ENCODE measurements at regions not wholly inside any gene's neighbourhood (a gene's known extent, or its start where the extent isn't known, plus 50 kb on each side); places are given as distances from the start of the nearest gene placed in this dataset.

GRCh38 chr2:147198651-147199171 lies 646.1 kb upstream of the ACVR2A start:
- no peak for TF ChIP-seq CTCF (IDR thresholded peaks at IDR 0.05)
- no peak for TF ChIP-seq TCF7L2 (IDR thresholded peaks at IDR 0.05; ENCODE audit: low read depth, low read length)
- TF ChIP-seq REST (IDR thresholded peaks at IDR 0.05; ENCODE audit: insufficient read depth in 1 of 2, low read depth in 2 of 2, low read length in 1 of 2), result no peak
